HFF-Myc (cell line): ENCODE measurements at regions not wholly inside any gene's neighbourhood (a gene's known extent, or its start where the extent isn't known, plus 50 kb on each side); places are given as distances from the start of the nearest gene placed in this dataset.
"Not testable (repeated sequence)": the region's sequence is repeated elsewhere in the genome, so short reads cannot be mapped to it uniquely, and the experiment has no call there.

Experiments
- DNase-seq: peaks from one replicate; pipeline ENCODE4 v3.0.0-alpha.2; 2011; ENCODE audit warnings: low read depth; ENCODE audit errors: extremely low read depth
- H3K4me3 ChIP-seq: replicated peaks from 2 replicates; pipeline ENCODE4 v1.5.1; 2011; ENCODE audit warnings: low read depth, mild to moderate bottlenecking, control low read depth, low read length
- TF ChIP-seq, protein P1 (sequence below): IDR thresholded peaks from 2 replicates; pipeline ENCODE4 v1.5.1; 2012; ENCODE audit warnings: mild to moderate bottlenecking, low read depth, low read length, control low read depth; ENCODE audit errors: missing control alignments

DNA sequence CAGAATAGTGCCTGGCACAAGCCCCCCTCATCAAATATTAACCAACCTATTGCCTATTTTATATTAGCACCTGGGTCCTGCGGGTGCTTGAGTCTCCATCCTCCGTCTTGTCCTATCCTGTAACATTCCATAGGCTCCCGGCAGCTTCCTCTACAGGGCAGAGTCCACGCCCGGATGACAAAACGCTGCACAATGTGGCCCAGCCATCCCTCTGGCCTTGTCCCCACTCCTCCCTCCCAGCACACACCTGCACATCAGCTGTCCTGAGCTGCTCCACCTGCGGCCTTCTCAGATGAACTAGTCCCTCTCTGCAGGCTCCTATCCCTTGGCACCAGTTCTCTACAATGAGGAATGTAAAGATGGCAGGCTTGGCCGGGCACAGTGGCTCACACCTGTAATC, 153.5 kb upstream of the PDE1C start:
- DNase-seq = no peak
- TF ChIP-seq, protein P1, sequence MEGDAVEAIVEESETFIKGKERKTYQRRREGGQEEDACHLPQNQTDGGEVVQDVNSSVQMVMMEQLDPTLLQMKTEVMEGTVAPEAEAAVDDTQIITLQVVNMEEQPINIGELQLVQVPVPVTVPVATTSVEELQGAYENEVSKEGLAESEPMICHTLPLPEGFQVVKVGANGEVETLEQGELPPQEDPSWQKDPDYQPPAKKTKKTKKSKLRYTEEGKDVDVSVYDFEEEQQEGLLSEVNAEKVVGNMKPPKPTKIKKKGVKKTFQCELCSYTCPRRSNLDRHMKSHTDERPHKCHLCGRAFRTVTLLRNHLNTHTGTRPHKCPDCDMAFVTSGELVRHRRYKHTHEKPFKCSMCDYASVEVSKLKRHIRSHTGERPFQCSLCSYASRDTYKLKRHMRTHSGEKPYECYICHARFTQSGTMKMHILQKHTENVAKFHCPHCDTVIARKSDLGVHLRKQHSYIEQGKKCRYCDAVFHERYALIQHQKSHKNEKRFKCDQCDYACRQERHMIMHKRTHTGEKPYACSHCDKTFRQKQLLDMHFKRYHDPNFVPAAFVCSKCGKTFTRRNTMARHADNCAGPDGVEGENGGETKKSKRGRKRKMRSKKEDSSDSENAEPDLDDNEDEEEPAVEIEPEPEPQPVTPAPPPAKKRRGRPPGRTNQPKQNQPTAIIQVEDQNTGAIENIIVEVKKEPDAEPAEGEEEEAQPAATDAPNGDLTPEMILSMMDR = no peak
- H3K4me3 ChIP-seq = no peak overlapping the region

DNA sequence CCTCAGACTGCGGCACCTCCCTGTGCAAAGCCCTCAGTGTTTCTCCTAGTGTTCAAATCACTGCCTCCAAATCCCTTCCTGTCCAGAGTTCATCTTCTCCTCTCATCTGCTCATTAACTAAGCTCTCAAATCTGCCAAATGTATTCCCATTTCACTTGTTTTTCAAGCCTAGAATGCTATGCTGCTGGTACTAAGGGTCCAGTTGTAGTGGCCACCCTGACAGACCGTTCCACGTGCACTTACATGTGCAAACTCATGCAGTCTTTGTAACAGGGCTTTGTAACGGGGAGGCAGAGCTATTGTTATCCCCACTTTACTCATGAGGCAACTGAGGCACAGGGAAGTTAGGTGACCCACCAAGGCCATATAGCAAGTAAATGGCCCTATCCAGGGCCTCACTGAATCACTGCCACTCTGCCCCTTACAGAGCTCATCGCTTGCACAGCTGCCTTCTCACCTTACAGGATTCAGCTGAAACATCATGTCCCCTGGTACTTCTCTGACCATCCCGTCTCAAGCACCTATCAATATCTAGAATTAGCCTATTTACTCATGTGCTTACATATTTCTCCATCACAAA, 153.0 kb upstream of the PDE1C start:
- TF ChIP-seq, protein P1 = no peak
- no peak overlapping the region for H3K4me3 ChIP-seq
- no peak for DNase-seq

DNA sequence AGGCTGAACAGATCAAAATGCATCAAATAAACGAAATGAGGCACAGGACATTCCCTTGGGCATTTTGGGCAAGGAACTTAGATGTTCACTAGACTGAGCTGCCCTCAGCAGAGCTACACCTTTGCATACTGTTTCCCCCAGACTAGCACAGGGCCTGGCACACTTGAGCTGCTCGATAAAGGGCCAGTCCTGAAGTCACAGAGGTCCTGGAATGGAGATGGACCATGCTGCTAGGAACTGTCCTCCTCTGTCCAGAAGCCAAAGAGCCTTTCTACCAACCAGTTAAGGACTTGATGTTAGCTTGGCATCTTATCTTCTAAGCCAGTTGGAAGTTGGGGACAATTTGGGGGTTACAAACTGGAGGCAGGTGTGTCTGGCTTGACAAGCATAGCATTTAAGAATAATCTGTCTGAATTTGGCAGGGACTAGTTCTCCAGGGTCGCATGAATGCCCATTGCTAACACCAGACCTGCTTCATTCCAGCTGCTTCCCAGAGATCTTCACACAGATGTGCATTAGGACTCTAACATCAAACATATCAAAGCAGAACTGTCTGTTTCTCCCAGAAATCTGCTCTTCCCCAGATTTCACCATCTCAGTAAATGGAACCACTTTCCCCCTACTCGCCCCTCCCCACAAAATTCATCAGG, 152.2 kb upstream of the PDE1C start:
- TF ChIP-seq, protein P1 = no peak
- no peak overlapping the region for H3K4me3 ChIP-seq
- DNase-seq = no peak

DNA sequence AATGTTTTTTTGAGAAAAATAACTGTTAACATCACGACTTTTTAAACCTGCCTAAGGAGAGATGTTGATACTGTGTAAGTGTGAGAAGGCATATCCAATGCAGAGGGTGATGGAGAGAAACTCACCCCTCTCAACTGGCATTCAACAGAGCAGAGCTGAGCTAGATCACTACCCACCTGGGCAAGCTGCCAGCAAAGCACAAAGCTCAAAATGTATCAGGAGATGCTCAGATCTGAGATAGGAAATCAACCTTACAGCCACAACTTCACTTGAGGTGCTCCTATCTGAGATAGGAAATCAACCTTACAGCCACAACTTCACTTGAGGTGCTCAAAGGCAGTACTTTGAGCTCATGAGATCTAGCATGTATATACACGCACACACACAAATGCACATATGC, 151.5 kb upstream of the PDE1C start:
- TF ChIP-seq, protein P1 = no peak
- DNase-seq = no peak
- H3K4me3 ChIP-seq = no peak overlapping the region

DNA sequence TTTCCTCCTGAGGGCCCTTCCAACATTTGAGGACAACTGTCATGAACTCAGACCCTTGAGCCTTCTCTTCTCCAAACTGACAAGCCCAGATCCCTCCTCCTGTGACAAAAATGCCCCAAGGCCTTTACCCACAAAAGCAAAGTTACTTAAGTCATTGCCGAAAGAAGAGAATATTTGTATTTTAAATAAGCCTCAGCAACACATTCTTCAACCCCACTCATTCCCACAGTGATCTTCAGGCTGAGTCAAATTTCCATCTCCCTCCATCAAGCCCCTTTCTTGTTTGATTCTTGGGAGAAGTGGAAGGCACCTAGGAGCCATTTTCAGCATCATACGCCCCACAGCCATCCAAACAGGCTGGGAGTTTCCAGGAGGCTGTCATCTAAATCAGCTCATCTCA, 150.8 kb upstream of the PDE1C start:
- TF ChIP-seq, protein P1 = no peak
- DNase-seq = no peak
- no peak overlapping the region for H3K4me3 ChIP-seq

DNA sequence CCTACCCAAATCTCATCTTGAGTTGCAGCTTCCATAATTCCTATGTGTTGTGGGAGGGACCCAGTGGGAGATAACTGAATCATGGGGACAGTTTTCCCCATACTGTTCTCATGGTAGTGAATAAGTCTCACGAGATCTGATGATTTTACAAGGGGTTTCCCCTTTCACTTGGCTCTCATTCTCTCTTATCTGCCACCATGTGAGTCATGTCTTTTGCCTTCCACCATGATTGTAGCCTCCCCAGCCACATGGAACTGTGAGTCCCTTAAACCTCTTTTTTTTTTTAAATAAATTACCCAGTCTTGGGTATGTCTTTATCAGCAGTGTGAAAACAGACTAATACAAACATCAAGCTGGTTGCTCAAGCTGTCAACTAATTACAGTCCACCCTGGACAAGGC, 149.6 kb upstream of the PDE1C start:
- not testable (repeated sequence) for H3K4me3 ChIP-seq, DNase-seq

DNA sequence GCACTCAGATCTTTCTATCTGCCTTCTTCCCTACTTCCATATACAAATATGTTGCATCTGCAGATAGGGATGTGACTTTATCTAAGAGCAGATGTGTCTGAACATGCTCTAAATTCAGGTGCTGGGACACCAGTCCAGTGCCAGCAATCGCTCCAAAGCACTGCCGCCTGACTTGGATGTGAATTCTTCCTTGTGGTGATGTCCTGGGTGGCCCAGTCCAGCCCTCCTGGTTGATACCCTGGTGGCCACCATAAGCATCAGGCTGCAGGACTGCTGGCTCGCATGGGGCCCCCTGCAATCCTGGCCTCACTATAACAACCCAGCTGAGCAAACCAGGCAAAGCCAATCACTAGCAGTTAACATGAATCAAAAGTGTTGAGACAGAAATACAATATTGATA, 149.2 kb upstream of the PDE1C start:
- no peak overlapping the region for H3K4me3 ChIP-seq
- DNase-seq = no peak
- TF ChIP-seq, protein P1 = no peak
